ENCODE measurements at regions not wholly inside any gene's neighbourhood (a gene's known extent, or its start where the extent isn't known, plus 50 kb on each side); places are given as distances from the start of the nearest gene placed in this dataset.
"Not testable (repeated sequence)": the region's sequence is repeated elsewhere in the genome, so short reads cannot be mapped to it uniquely, and the experiment has no call there.

DNA sequence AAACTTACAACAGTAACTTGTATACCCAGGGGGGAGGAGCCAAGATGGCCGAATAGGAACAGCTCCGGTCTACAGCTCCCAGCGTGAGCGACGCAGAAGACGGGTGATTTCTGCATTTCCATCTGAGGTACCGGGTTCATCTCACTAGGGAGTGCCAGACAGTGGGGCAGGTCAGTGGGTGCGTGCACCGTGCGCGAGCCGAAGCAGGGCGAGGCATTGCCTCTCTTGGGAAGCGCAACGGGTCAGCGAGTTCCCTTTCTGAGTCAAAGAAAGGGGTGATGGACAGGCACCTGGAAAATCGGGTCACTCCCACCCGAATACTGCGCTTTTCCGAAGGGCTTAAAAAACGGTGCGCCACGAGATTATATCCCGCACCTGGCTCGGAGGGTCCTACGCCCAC, 278.8 kb downstream of the FAM47B start:
- H3K4me1 ChIP-seq; H3K4me2 ChIP-seq; H3K36me3 ChIP-seq; H4K20me1 ChIP-seq; H3K9ac ChIP-seq; H3K4me3 ChIP-seq; H3K9me3 ChIP-seq (replicated peaks in 1 of 11); H3K27ac ChIP-seq: not testable (repeated sequence)
- H3K27me3 ChIP-seq, result peaks cover 56 to 79% (median 74%) of the 10 kb centered on the region in 11 experiments

- TF ChIP-seq Cebpa-rat (IDR thresholded peaks at IDR 0.05), result no peak
- H3K9me3 ChIP-seq (replicated peaks in 1 of 11), result peaks cover 0 to 18% (median 6%) of the 10 kb centered on the region in 11 experiments; a peak in 9 of 22 replicates
- H3K27me3 ChIP-seq, result peaks cover 67 to 96% (median 89%) of the 10 kb centered on the region in 11 experiments
- H3K4me3 ChIP-seq, result no peak overlapping the region
- no peaks in the 10 kb centered on the region for H3K36me3 ChIP-seq
- H3K27ac ChIP-seq, result no peak overlapping the region
- peaks cover 0 to 10% (median 0%) of the 10 kb centered on the region in 11 experiments; a peak in 2 of 22 replicates for H4K20me1 ChIP-seq
- H3K4me1 ChIP-seq, result no peaks in the 10 kb centered on the region
- no peak overlapping the region for H3K9ac ChIP-seq
- H3K4me2 ChIP-seq, result no peak overlapping the region
Measured at GRCh38 chrX:35244088-35244741, 301.6 kb downstream of the FAM47B start.

- peaks cover 68 to 96% (median 89%) of the 10 kb centered on the region in 11 experiments for H3K27me3 ChIP-seq
- no peak overlapping the region for H3K9ac ChIP-seq
- H3K9me3 ChIP-seq (replicated peaks in 1 of 11), result peaks cover 0 to 18% (median 6%) of the 10 kb centered on the region in 11 experiments; a peak in 9 of 22 replicates
- H3K36me3 ChIP-seq, result no peaks in the 10 kb centered on the region
- H3K27ac ChIP-seq, result no peak overlapping the region
- H3K4me3 ChIP-seq, result no peak overlapping the region
- no peak for TF ChIP-seq Cebpa-rat (IDR thresholded peaks at IDR 0.05)
- no peak overlapping the region for H3K4me2 ChIP-seq
- H3K4me1 ChIP-seq, result no peaks in the 10 kb centered on the region
- H4K20me1 ChIP-seq, result peaks cover 0 to 10% (median 0%) of the 10 kb centered on the region in 11 experiments; a peak in 2 of 22 replicates
Measured at GRCh38 chrX:35244796-35245508, 302.4 kb downstream of the FAM47B start.

GRCh38 chrX:35251226-35251625, 308.6 kb downstream of the FAM47B start:
- TF ChIP-seq Cebpa-rat (IDR thresholded peaks at IDR 0.05), result no peak
- H3K27ac ChIP-seq, result no peak overlapping the region
- H3K4me2 ChIP-seq, result no peak overlapping the region
- H3K36me3 ChIP-seq, result no peaks in the 10 kb centered on the region
- H4K20me1 ChIP-seq, result peaks cover 0 to 5% (median 0%) of the 10 kb centered on the region in 11 experiments; a peak in 1 of 22 replicates
- H3K4me1 ChIP-seq, result no peaks in the 10 kb centered on the region
- H3K27me3 ChIP-seq, result peaks cover 87 to 100% (median 97%) of the 10 kb centered on the region in 11 experiments
- H3K9me3 ChIP-seq (replicated peaks in 1 of 11), result no peaks in the 10 kb centered on the region; a peak in 1 of 22 replicates
- H3K9ac ChIP-seq, result no peak overlapping the region
- H3K4me3 ChIP-seq, result no peak overlapping the region

DNA sequence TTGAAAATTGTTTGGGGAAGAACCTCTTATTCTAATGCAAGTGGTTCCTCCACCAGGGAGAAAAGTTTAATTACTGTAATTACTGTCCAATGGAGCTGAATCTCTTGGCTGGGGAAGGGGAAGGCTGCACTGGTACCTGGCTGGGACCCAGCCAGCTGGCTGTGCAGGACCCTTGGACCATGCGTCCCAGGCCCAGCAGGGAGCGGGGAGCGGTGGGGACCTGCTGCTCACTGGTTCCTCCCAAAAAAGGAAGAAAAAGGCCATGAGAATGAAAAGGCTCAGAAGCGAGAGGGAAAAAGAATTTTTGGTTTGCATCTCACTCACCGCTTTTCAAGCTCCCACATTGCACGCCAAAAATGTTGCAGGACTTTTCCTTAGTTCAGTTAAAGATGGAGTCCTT, 333.5 kb downstream of the FAM47B start:
- no peak for TF ChIP-seq Cebpa-rat (IDR thresholded peaks at IDR 0.05)
- no peak overlapping the region for H3K4me2 ChIP-seq
- H3K9ac ChIP-seq, result no peak overlapping the region
- no peak overlapping the region for H3K4me3 ChIP-seq
- H3K27me3 ChIP-seq, result peaks cover 73 to 97% (median 92%) of the 10 kb centered on the region in 11 experiments
- H3K27ac ChIP-seq, result no peak overlapping the region
- H3K9me3 ChIP-seq (replicated peaks in 1 of 11), result peaks cover 0 to 9% (median 0%) of the 10 kb centered on the region in 11 experiments; a peak in 7 of 22 replicates
- H4K20me1 ChIP-seq, result no peaks in the 10 kb centered on the region; a peak in 1 of 22 replicates
- H3K36me3 ChIP-seq, result no peaks in the 10 kb centered on the region
- no peaks in the 10 kb centered on the region for H3K4me1 ChIP-seq

DNA sequence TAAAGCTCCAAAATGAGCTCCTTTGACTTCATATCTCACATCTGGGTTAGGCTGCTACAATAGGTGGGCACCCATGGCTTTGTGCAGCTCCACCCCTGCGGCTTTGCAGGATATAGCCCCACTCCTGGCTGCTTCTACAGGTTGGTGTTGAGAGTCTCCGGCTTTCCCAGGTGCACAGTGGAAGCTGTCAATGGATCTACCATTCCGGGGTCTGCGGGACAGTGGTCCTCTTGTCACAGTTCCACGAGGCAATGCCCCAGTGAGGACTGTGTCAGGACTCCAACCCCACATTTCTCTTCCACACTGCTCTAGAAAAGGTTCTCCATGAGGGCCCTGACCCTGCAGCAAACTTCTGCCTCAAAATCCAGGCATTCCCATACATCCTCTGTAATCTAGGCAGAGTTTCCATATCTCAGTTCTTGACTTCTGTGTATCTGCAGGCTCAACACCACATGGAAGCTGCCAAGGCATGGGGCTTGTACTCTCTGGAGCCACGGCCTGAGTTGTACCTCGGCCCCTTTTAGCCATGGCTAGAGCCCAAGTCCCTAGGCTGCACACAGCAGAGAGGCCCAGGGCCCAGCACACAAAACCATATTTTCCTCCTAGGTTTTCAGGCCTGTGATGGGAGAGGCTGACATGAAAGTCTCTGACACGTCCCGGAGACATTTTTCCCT, 342.8 kb downstream of the FAM47B start:
- no peak overlapping the region for H3K4me2 ChIP-seq
- peaks cover 0 to 25% (median 3%) of the 10 kb centered on the region in 11 experiments; a peak in 11 of 22 replicates for H3K9me3 ChIP-seq (replicated peaks in 1 of 11)
- H3K27ac ChIP-seq, result no peak overlapping the region
- H3K36me3 ChIP-seq, result no peaks in the 10 kb centered on the region
- no peaks in the 10 kb centered on the region for H4K20me1 ChIP-seq
- peaks cover 50 to 98% (median 90%) of the 10 kb centered on the region in 11 experiments; a peak in 20 of 22 replicates for H3K27me3 ChIP-seq
- H3K9ac ChIP-seq, result no peak overlapping the region
- no peak overlapping the region for H3K4me3 ChIP-seq
- peaks cover 0 to 13% (median 2%) of the 10 kb centered on the region in 10 experiments; a peak in 9 of 20 replicates for H3K4me1 ChIP-seq
- TF ChIP-seq Cebpa-rat (IDR thresholded peaks at IDR 0.05), result no peak

DNA sequence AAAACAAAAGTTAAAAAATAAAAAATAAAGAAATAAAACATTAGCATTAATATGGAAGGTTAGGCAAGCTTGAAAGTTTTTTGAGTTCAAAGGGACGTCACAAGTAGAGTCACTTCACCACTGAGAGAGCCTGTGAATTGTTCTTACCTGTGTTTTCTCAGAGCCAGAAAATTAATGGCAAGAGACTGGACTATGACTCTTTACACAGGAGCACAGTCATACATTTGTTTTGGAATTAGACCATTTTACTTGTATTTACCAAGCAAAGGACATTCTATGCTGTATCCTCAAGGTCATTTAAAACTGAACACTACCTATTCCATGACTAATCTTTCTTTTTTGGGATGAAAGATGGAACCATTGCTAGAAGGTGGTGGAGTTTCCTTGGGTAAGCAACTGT, 346.1 kb downstream of the FAM47B start:
- Histone ChIP-seq H3K4me1 (peaks cover 0 to 15% (median 2%) of the 10 kb centered on the region in 10 experiments; a peak in 9 of 20 replicates), H3K9me3 (replicated peaks in 1 of 11) (peaks cover 0 to 16% (median 0%) of the 10 kb centered on the region in 11 experiments; a peak in 6 of 22 replicates), H3K36me3 (no peaks in the 10 kb centered on the region), H3K27me3 (peaks cover 57 to 98% (median 90%) of the 10 kb centered on the region in 11 experiments), H4K20me1 (no peaks in the 10 kb centered on the region), H3K9ac (no peak overlapping the region), H3K4me2 (no peak overlapping the region), H3K4me3 (no peak overlapping the region), H3K27ac (no peak overlapping the region; a peak in 1 of 22 replicates)
- TF ChIP-seq Cebpa-rat (IDR thresholded peaks at IDR 0.05), result no peak

GRCh38 chrX:35289952-35290351, 347.4 kb downstream of the FAM47B start:
- peak in 1 of 11 experiments; percentile 23; a peak in 1 of 22 replicates for TF ChIP-seq Cebpa-rat (IDR thresholded peaks at IDR 0.05)
- Histone ChIP-seq H3K4me1 (peaks cover 0 to 15% (median 2%) of the 10 kb centered on the region in 10 experiments; a peak in 9 of 20 replicates), H4K20me1 (no peaks in the 10 kb centered on the region), H3K27ac (peak overlapping the region in 5 of 11 experiments; percentile 12 to 77 (median 58); a peak in 9 of 22 replicates), H3K9me3 (replicated peaks in 1 of 11) (peaks cover 0 to 16% (median 0%) of the 10 kb centered on the region in 11 experiments; a peak in 6 of 22 replicates), H3K36me3 (no peaks in the 10 kb centered on the region), H3K4me2 (peak overlapping the region in 5 of 11 experiments; percentile 5 to 52 (median 49); a peak in 11 of 22 replicates), H3K4me3 (no peak overlapping the region), H3K27me3 (peaks cover 56 to 98% (median 91%) of the 10 kb centered on the region in 11 experiments), H3K9ac (peak overlapping the region in 1 of 11 experiments; percentile 42; a peak in 1 of 22 replicates)

Measured in BLaER1 treated with 17β-estradiol and CSF1 and Interleukin-3, amounts not matched to agents 10 nM and 100 nM (cell line).